TTC549 (cell line): ENCODE measurements at regions not wholly inside any gene's neighbourhood (a gene's known extent, or its start where the extent isn't known, plus 50 kb on each side); places are given as distances from the start of the nearest gene placed in this dataset.

Experiments
- FAIRE-seq: peaks from 2 replicates; lab custom pipeline; 2012; peaks lifted over from hg19 to GRCh38; lab: Jason Lieb, UNC

DNA sequence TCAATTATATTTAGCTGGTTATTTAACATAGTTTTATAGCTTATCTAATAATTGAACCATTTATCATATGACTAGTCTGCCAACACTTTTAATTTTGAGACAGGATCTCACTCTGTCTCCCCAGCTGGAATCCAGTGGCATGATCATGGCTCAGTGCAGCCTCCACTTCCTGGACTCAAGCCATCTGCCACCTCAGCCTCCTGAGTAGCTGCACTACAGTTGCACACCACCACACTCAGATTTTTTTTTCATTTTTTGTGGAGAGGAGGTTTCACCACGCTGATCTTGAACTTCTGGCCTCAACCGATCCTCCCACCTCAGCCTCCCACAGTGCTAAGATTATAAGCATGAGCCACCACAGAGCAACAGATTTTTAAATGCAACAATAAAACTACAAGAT lies 151.4 kb upstream of the MDGA2 start:
- FAIRE-seq, result no peak

- FAIRE-seq, result no peak
Observed at GRCh38 chr14:47822326-47822725, 146.9 kb upstream of the MDGA2 start.

DNA sequence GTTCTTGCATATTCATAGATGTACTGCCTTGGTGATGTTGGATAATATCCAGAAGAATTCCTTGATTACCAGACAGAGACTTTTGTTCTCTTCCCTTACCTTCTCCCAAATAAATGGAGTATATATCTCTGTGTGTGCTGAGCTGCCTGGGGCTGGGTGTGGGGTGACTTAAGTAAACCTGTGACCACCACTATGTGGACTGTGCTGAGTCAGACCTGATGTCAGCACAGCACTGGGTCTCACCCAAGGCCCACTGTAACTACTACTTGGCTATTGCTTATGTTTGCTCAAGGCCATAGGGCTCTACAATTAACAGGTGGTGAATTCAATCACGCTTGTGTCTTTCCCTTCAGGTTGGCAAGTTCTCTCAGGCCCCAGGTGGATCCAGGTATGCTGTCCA lies 145.7 kb upstream of the MDGA2 start:
- FAIRE-seq, result no peak

- no peak for FAIRE-seq
Observed at GRCh38 chr14:47790477-47790876, 115.1 kb upstream of the MDGA2 start.

DNA sequence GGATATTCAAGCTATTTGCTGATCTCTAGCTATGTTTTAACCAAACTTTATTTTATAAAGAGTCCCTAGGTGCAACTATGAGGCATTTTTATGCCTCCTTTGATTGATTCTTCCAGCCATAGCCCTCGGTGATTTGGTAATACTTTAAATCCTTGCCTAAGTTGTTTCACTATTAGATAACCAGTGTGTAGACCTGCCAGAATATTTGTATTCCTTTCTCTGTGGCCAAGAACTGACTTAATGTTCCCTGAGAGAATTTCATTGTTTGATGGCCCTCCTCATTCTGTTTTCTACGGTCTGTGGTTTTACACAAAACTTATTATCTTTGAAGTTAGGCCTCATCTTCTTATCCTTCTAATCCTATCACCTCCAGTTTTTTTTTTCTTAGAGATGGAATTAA lies 109.7 kb upstream of the MDGA2 start:
- no peak for FAIRE-seq

- no peak for FAIRE-seq
Observed at GRCh38 chr14:47778631-47779030, 103.2 kb upstream of the MDGA2 start.

- no peak for FAIRE-seq
Observed at GRCh38 chr14:47772652-47773051, 97.2 kb upstream of the MDGA2 start.

- no peak for FAIRE-seq
Observed at GRCh38 chr14:47763188-47763854, 87.9 kb upstream of the MDGA2 start.

DNA sequence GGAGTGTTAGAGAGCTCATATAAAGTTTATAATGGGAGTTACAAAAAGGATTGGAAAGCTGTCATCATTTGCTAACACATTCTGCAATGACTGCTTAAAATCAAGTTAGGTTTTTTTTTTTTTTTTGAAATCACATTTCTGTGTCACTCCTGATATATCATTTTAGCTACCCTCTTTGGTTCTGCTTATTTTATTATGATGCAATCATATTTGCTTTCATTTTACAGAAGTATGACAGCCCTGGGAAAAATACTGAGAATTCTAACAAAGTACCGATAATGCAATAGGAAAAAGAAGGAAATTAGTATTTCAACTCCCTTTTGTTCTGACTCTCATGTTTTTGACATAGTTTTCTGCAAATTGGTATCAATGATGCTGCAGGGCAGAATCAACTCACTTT lies 71.6 kb upstream of the MDGA2 start:
- no peak for FAIRE-seq

GRCh38 chr14:47744155-47744554 lies 68.8 kb upstream of the MDGA2 start:
- FAIRE-seq, result no peak

DNA sequence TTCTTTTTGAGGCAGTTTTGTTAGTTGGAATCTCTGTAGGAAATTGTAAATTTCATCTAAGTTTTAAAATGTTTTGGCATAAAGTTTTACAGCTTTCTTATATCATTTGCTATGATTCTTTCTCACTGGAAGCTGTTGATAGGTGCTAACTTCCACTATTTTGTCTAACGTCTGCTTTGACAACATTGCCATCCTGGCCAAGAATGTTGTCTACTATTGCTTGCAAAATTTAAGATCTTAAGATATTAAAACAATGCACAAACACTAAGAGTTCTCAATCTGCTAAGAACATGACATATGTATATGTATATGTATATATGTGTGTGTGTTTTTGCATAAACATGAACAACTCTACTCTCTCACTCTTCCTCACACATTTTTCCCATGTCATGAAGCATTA lies 64.1 kb upstream of the MDGA2 start:
- FAIRE-seq, result no peak

DNA sequence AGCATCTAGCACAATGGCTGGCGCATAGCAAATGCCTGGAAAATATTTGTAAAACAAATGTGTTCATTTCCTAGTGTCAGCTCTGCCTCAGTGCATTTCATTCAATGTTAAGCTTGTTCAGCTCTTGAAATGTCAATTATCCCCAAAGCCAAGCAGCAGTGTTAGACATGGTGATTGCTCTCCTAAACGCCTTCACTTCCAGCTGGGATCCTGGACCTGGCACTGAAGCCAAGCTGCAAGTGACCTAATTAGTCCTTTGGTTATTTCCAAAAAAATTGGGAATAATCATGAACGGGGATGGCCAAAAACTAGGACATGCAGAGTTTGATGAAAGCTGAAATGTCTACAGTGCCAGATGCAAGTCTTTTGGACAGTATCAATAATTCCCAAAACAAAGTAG lies 54.9 kb upstream of the MDGA2 start:
- FAIRE-seq, result no peak
